Limb (tissue), 2 donors: ENCODE measurements at regions not wholly inside any gene's neighbourhood (a gene's known extent, or its start where the extent isn't known, plus 50 kb on each side); places are given as distances from the start of the nearest gene placed in this dataset.

Source experiments
- DNase-seq, 2 donors: peaks; one replicate each; pipeline ENCODE4 v3.0.0-alpha.2; 2016; ENCODE audit errors: extremely low spot score in 2 of 2

DNA sequence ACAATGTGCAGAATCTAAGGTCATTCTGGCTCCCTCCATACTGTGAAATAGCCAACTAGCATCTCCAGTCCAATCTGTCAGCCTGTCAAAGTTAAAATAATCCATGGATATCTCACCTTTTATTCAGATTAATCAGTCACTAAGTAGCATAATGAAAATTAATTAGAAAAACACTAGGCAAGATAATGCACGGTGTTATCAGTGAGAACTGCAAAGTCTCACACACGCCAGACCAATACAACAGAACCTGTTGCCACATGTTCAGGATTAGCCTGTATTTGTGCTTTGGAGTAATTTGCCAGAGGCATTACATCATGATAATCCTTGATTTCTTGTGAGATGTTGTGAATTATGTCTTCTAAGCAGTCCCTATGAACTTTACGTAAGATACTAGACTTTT lies 820.4 kb upstream of the ALCAM start:
- no peak for DNase-seq

DNA sequence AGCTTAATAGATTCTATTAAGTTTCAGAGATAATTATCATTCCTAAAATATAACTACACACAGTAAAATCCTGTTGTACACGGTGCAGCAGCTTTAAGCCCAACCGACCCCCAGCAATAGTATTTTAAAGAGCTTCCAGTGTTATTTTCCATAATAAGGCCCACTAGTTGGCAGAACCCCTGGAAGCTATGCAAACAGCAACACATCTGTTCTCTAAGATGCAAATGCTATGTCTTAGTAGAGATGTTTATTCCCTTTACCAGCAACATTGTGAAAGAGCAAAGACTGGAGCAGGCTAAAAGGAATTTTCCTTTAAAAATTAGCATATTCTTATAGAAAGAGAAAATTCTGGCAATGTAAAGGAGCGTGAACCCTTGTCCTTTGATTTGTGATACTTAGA lies 819.7 kb upstream of the ALCAM start:
- no peak for DNase-seq

DNA sequence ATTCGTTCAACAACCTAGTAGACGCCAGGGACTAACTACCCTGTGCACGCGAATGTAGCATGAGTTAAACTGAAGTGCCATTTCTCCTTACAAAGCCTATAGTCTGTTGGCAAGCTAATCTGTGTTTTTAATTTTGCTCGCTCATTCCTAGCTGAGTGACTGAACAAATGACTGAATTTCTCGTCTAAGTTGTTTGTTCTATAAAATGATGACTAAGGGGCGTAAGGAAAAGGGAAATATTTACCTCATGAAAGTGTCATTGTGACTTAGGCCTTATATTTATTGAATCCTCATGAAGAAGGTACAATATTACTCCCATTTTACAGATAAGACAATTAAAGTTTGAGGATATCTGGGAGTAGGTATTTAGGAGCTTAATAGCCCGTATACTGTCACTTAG lies 818.3 kb upstream of the ALCAM start:
- no peak for DNase-seq

DNA sequence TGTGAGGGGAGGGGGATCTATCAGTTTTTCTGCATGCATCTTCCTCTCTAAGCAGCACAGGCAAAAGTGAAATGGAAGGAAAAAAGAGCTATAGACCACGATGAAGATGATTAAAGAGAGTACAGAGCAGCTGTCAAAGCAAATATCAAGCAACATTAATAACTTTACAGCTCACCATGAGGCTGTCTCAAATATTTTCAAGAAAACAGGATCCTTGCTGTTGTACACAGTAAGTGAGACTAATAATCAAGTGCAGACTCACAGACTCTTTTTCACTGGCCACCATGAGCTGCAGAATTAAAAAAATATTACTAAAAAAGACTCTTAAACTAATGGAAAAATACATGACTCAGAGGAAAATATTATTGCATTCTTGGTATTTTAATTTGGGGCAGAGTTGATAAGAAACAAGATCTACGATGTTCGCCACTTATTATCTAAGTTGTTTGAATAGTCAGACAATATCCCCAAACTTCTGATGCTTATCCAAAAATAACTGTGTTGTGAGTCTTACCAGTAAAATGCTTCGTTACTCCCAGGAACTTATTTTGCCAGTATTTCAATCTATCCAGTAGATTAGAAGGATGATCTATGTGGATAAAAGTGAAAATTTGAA lies 817.5 kb upstream of the ALCAM start:
- DNase-seq = no peak

DNA sequence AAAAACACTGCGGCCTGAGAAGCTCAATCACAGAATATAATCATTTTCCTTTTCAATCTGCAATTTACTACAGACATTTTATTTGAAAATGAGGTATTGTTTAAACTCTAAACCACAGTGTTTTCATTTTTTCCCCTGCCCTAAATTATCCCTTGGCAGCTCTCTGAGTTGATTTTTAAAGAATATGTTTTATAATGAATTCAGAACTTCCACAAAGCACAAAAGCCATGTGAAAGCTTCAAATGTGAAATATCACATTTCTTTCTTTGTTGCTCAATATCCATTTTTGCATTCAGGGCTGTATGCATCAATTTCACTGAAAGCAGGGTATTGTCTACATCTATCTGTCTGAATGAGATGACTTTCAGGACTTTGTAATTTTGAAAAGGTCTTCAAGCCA lies 813.6 kb upstream of the ALCAM start:
- DNase-seq = no peak

DNA sequence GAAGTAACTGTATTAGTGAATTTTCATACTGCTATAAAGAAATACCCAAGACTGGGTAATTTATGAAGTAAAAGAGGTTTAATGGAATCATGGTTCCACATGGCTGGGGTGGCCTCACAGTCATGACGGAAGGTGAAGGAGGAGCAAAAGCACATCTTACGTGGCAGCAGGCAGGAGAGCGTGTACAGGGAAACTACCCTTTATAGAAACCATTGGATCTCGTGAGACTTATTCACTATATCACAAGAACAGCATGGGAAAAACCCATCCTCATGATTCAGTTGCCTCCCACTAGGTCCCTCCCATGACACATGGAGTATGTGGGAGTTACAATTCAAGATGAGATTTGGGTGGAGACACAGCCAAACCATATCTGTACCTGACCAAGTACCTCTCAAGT lies 812.3 kb upstream of the ALCAM start:
- DNase-seq = no peak

DNA sequence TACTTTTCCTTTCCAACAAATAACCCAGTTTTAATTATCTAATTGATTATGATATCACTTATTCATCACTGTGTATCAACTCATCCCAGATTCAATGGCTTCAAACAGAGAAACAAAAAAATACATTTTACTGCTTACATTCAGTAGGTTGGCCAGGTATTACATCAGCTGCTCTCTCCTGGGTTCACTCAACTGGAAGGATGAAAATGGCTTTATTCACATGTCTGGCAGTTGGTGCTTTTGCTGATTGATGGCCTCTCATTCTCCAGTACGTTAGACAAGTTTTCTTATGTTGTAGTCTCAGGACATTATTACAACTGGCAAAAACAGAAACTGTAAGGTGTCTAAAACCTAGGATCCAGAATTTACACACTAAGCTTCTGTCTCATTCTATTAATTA lies 811.0 kb upstream of the ALCAM start:
- no peak for DNase-seq

DNA sequence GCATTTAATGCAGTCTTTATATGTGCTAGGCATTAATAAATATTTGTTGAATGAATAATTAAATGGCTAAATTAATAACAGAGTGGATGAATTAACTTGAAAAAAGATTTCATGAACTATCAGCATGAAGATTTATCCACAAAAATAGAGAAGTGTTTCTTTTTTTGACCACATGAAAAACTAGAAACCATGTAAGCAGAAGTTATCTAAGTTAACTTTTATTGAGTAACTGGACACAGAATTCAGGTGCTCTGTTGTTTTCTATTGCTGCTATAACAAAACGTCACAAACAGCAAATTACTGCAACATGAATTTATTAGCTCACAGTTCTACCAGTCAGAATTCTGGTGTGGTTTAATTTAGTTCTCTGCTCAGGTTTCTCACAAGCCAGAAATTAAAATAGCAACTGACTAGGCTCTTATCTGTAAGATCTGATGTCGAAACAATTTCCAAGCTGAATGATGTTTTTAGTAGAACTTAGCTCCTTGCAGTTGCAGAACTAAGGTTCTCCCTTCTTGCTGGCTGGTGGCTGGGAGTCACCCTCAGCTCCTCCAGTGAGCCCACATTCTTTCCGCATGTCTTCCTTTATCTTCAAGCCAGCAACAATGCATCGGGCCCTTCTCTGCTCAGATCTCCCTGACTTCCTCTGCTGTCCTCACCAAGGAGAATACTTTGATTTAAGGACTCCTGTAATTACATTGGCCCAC lies 810.2 kb upstream of the ALCAM start:
- DNase-seq = no peak

DNA sequence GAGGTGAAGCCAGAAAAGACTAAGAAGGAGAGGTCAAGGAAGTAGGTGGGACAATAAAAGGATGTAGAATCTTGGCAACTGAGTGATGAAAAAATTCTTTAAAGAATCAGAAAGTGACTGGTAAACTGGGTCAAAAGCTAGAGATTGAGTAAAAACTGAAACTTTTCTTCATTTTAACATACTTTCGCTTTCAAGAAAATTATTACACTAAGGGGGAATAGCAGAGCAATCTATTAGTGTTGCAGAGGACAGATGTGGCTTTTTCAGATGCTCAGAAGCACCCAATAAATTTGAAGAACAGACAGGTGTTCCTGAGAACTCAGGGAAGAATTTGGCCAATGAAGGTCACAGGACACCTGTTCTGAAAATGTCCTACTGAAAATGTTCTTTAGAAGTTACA lies 805.4 kb upstream of the ALCAM start:
- DNase-seq = no peak

DNA sequence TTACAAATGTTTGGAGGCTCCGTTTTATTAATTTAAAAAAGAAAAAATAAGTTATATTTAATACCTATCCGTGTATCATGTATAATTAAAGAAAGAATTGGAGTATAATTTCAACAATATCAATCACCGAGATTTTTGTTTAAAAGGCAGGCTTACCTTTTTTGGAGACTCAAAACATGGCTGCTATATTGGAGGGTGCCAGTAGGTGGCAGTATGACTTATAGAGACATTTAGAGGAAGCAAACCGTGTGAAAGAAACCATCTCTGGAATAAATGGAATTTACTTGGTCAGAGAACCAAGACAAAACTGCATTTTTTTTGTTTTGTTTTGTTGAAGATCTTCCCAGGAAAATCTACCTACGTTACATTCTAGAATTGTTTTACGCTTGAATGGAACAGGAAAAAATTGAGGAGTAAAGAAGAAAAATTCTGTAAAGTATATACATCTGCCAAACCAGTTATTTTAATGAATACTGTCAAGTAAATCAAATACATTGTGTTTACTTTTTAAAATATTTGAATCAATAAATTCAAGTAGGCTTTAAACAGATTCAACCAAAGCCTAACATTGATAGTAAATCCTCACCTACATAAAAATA lies 802.6 kb upstream of the ALCAM start:
- DNase-seq = no peak

DNA sequence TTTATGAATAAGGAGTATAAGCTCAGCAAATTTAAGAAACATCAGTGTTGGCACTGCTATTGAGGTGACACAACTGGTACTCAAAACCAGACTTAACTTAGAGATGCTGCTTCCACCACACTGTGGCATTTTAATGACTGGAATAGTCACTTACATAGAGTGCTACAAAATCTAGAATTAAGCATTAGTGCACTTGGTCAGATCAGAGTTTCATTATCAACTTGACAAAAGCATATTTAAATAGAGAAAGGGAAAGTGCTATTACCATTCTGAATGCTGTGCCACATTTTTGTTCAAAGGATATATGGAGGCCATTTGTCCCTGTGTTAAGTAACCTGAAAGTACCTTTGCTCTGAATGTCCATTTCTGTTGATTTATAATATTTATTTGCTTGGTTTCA lies 800.7 kb upstream of the ALCAM start:
- DNase-seq = no peak

DNA sequence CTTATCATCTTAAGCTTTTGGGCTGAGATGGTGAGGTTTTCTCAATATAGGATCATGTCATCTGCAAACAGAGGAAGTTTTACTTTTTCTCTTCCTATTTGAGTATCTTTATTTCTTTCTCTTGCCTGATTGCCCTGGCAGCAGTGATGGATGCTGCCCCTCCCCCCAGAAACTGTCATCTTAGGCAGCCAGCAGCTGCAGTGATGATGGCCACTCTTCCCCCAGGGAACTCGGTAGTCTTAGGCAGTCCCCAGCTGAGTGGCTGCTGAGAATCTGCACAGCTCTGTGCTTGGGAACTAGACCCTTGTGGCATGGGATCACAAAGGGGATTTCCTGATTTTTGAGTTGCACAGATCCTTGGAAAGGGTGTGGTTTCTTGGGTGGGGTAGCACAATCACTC lies 791.1 kb upstream of the ALCAM start:
- DNase-seq = no peak

DNA sequence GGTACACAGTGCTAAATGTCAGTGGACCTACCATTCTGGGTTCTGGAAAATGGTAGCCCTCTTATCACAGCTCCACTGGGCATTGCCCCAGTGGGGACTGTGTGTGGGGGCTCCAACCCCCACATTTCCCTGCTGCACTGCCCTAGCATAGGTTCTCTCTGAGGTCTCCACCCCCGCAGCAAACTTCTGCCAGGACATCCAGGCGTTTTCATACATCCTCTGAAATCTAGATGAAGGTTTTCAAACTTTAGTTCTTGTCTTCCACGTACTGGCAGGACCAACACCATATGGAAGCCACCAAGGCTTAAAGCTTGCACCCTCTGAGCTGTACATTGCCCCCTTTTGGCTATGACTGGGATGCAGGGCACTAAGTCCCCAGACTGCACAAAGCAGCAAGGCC lies 788.2 kb upstream of the ALCAM start:
- no peak for DNase-seq

DNA sequence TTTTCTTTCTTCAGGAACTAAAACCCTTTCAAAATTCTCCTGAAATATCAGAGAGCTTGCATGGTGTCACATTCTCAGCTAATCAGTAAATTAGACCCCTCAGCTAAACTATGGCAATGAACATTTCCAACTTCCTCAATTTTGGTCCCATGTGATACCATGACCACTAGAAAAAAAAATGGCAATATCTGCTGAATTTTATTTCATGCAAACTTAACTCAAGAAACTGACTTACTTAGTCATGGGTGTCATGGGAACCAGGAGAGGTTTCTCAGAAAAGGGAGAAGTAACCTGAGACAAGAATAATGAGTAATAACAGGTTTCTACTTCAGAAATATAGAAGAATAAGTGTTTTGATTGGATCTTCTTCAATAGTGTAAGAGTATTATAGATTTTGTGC lies 784.6 kb upstream of the ALCAM start:
- DNase-seq = no peak

DNA sequence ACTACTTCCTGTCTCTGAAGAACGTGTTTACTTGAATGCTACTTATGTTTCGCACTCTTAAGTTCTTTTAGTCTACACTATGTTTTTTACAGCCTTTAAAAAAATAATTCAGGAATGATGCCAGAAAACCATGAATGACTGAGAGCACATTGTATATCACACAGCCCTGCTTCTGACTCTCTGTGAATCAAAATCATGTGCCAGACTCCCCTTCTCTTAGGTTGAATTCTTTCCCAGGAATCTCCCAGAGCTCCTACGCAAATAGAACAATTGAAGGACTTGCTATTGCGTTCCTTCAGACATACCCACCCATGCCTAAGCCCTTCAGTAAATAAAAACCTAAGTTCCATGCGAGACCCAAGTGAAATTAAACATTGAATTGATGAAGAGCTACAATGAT lies 782.0 kb upstream of the ALCAM start:
- DNase-seq = no peak

DNA sequence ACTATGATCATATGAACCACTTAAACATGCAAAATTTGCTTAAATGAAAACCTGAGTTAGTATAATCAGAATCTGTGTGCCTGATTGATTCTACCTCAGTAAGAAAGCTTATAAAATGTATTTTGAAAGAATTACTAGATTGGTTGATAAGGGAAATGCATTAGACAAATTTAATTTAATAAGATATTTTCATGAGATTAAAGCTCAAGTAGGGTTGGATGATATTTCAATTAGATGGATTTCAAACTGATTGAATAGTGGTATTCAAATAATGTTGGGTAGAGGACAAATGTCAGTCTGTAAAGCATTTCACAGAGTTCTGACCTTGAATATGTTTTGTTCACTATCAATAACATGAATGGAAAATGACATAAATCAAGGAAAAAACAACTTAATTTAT lies 780.4 kb upstream of the ALCAM start:
- no peak for DNase-seq

DNA sequence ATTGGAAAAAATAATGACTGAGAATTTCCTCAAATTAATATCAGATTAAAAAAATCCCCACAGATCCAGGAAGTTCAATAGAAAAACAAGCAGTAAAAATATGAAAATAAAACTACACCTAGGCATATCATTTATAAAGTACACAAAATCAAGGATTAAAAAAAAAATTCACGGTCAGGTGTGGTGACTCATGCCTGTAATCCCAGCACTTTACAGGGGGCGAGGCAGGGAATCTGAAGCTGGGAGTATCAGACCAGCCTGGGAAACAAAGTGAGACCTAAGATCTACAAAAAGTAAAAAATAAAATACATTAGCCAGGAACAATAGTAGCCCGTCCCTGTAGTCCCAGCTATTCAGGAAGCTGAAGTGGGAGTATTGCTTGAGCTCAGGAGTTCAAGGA lies 778.3 kb upstream of the ALCAM start:
- DNase-seq = no peak

DNA sequence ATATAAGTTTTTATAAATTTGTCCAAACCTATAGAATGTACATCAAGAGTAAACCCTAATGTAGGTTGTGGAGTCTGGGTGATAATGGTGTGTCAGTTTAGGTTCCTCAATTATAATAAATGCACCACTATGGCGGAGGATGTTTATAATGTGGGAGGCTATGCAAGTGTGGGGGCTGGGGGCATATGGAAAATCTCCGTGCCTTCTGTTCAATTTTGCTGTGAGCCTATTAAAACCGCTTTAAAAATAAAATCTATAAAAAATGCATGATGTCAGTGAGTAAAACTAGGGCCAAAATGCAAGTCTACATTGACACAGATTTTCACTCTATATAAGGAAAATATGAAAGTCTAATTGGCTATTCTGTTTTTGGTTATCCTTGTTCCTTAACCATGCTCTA lies 774.9 kb upstream of the ALCAM start:
- no peak for DNase-seq

DNA sequence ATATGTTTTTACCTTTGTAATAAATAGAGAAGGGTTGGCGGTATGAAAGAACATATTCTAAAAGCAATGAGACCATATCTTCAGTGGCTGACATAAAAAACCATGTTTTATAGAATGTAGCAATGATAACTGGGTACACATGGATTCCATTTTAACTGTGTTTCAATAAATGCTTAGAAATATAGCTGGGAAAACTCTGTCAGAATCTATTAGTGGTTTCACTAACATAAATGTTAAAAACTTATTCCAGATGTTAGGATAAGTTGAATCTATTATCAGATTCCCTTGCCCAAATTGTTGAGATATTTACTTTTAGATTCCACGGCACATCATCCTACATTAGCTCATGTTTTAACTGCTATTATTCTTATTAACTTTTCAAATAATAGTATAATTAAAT lies 772.2 kb upstream of the ALCAM start:
- DNase-seq = no peak

DNA sequence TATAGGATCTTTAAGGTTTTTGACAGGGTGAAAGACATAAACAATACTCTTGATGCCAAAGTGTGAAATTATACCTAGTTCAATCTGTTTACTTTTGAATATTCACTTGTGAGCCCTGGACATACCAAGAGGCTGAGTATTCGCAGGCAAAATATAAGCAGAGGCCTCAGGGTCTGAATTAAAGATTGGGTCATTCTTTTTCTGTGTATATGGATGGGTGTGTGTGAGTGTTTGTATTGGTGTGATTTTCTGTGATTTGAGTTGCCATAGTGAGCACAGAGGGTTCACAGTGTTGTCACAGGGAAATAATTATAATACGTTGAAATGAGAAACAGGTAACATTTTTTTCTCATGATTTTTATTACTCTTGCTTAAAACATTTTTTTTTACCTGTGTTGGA lies 770.7 kb upstream of the ALCAM start:
- DNase-seq = no peak

DNA sequence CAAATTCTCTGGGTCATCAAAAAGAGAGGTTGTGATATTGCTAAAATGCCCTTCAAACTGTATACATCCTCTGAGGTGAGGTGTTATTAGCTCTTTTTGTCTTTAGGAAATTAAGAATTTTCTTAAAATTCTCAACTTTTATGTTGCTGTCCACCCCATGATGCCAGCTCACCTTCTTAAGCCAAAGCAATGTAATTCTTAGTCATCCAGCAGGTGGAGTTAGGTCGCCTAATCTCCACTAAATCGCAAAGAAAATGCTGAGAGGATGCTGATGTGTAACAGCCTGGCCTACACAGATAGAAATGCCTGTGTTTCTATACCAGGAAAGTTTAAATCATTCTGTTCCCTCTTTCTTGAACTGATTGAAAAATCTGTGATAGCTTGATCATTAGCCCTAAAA lies 770.2 kb upstream of the ALCAM start:
- peak in 1 of 2 donors; percentile 51 for DNase-seq

DNA sequence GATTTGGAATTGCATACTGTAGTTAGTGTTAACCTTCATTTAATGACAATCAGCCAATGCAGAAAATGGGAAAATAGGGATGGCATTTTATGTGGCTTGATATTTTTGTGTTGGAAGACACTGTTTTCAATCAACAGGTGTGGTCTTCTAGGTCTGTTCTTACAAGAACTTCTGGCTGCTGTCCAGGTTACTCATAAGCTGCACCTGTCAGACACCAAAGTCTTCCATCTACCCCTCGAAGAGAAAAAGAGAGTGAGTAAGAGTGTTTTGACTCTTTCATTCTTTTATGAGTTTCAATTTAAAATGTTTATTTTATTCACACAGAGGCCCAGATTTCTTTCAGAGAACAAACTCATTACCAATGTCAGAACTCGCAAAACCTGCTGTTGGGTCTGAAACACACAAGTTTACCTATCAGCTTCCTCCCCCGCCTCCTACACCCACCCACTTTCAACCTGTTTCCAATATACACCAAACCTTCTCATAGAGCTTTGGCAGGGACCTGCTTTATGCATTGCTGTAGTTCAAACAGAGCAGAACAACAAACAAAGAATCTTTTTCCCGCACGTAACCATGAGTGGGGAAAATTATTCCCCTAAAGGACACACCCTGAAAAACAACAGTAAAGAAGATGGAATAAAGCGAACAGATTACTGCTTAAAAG lies 767.7 kb upstream of the ALCAM start:
- no peak for DNase-seq
